Uterus (tissue), 2 donors: ENCODE measurements at regions not wholly inside any gene's neighbourhood (a gene's known extent, or its start where the extent isn't known, plus 50 kb on each side); places are given as distances from the start of the nearest gene placed in this dataset.

Experiments
- POLR2A ChIP-seq, 2 donors: fragments of 450-650 bp; IDR thresholded peaks; one replicate each; pipeline ENCODE4 v1.6.1; 2016; ENCODE audit warnings: antibody characterized with exemption in 2 of 2, mild to moderate bottlenecking in 1 of 2, moderate library complexity in 1 of 2
- TF ChIP-seq, protein P1 (sequence below), 4 experiments: fragments of 200-600 bp in 2 of 4; fragments of 450-650 bp in 2 of 4; sonication (generic) in 2 of 4; IDR thresholded peaks; one replicate each; pipeline ENCODE4 v1.5.1; 2016 to 2019; ENCODE audit warnings: antibody characterized with exemption in 4 of 4, mild to moderate bottlenecking in 2 of 4, moderate library complexity in 1 of 4

GRCh38 chr15:69903470-69904469, 193.9 kb downstream of the TLE3 start:
- TF ChIP-seq, protein P1, sequence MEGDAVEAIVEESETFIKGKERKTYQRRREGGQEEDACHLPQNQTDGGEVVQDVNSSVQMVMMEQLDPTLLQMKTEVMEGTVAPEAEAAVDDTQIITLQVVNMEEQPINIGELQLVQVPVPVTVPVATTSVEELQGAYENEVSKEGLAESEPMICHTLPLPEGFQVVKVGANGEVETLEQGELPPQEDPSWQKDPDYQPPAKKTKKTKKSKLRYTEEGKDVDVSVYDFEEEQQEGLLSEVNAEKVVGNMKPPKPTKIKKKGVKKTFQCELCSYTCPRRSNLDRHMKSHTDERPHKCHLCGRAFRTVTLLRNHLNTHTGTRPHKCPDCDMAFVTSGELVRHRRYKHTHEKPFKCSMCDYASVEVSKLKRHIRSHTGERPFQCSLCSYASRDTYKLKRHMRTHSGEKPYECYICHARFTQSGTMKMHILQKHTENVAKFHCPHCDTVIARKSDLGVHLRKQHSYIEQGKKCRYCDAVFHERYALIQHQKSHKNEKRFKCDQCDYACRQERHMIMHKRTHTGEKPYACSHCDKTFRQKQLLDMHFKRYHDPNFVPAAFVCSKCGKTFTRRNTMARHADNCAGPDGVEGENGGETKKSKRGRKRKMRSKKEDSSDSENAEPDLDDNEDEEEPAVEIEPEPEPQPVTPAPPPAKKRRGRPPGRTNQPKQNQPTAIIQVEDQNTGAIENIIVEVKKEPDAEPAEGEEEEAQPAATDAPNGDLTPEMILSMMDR (IDR thresholded peaks at IDR 0.05), result no peak
- no peak for TF ChIP-seq POLR2A (IDR thresholded peaks at IDR 0.05)
